ENCODE measurements at regions not wholly inside any gene's neighbourhood (a gene's known extent, or its start where the extent isn't known, plus 50 kb on each side); places are given as distances from the start of the nearest gene placed in this dataset.
A peak's percentile ranks its signal among the peaks of the same experiment; 100 is the strongest.

GRCh38 chr7:17007841-17008240, 126.1 kb upstream of the AGR3 start:
- Histone ChIP-seq H3K4me1 (ENCODE audit: control extremely low read depth in 1 of 4, control insufficient read depth in 4 of 4, insufficient read depth in 4 of 4, low read length in 3 of 4) (peaks cover 0 to 10% (median 3%) of the 10 kb centered on the region in 4 experiments), H3K9me3 (ENCODE audit: control extremely low read depth in 1 of 5, control insufficient read depth in 4 of 5, insufficient read depth in 2 of 5, low read depth in 1 of 5, low read length in 4 of 5) (peaks cover 0 to 2% (median 0%) of the 10 kb centered on the region in 5 experiments), H3K36me3 (ENCODE audit: control insufficient read depth in 4 of 4, insufficient read depth in 4 of 4, low read length in 3 of 4) (no peaks in the 10 kb centered on the region), H3K27me3 (replicated peaks in 2 of 5; ENCODE audit: control insufficient read depth in 4 of 5, insufficient read depth in 5 of 5, low read length in 4 of 5) (no peaks in the 10 kb centered on the region), H3K27ac (ENCODE audit: insufficient read depth in 1 of 2, low read depth in 1 of 2, low read length in 2 of 2, poor library complexity in 1 of 2, severe bottlenecking in 2 of 2) (no peak overlapping the region), H3K4me3 (ENCODE audit: control insufficient read depth in 1 of 7, extremely low read depth in 1 of 7, insufficient read depth in 4 of 7, low read depth in 2 of 7, low read length in 6 of 7) (no peak overlapping the region)
- no peak for DNase-seq
- ChIA-PET POLR2A (no interaction called here), CTCF (interaction anchor here (1.2 to 3.8 kb wide), 8 partner anchors 8 to 297 kb away, joined by 3 to 19 read pairs (median 8); partner anchors contain the start of gene AHR)
- 100% methylated on average over 2 of the region's 2 CpGs for WGBS (ENCODE audit: insufficient coverage)

- ChIA-PET CTCF (interaction anchor here (0.6 to 3.8 kb wide), 19 partner anchors 10 to 641 kb away, joined by 3 to 19 read pairs (median 4); partner anchors contain the start of gene AHR), POLR2A (interaction anchor here (0.6 kb wide), 1 partner anchor 545 kb away, joined by 3 read pairs; no protein-coding TSS in a partner anchor)
- Histone ChIP-seq H3K9me3 (ENCODE audit: control extremely low read depth in 1 of 5, control insufficient read depth in 4 of 5, insufficient read depth in 2 of 5, low read depth in 1 of 5, low read length in 4 of 5) (peaks cover 0 to 2% (median 0%) of the 10 kb centered on the region in 5 experiments), H3K4me3 (ENCODE audit: control insufficient read depth in 1 of 7, extremely low read depth in 1 of 7, insufficient read depth in 4 of 7, low read depth in 2 of 7, low read length in 6 of 7) (no peak overlapping the region), H3K27me3 (replicated peaks in 2 of 5; ENCODE audit: control insufficient read depth in 4 of 5, insufficient read depth in 5 of 5, low read length in 4 of 5) (no peaks in the 10 kb centered on the region), H3K36me3 (ENCODE audit: control insufficient read depth in 4 of 4, insufficient read depth in 4 of 4, low read length in 3 of 4) (no peaks in the 10 kb centered on the region), H3K27ac (ENCODE audit: insufficient read depth in 1 of 2, low read depth in 1 of 2, low read length in 2 of 2, poor library complexity in 1 of 2, severe bottlenecking in 2 of 2) (no peak overlapping the region), H3K4me1 (ENCODE audit: control extremely low read depth in 1 of 4, control insufficient read depth in 4 of 4, insufficient read depth in 4 of 4, low read length in 3 of 4) (peaks cover 0 to 10% (median 3%) of the 10 kb centered on the region in 4 experiments)
- peak; percentile 58 to 78 (median 73) for DNase-seq
- 100% methylated on average over 2 of the region's 4 CpGs for WGBS (ENCODE audit: insufficient coverage)
Measured at GRCh38 chr7:17009007-17009719, 127.4 kb upstream of the AGR3 start.

GRCh38 chr7:17009933-17010332, 128.2 kb upstream of the AGR3 start:
- Histone ChIP-seq H3K9me3 (ENCODE audit: control extremely low read depth in 1 of 5, control insufficient read depth in 4 of 5, insufficient read depth in 2 of 5, low read depth in 1 of 5, low read length in 4 of 5) (peaks cover 0 to 2% (median 0%) of the 10 kb centered on the region in 5 experiments), H3K36me3 (ENCODE audit: control insufficient read depth in 4 of 4, insufficient read depth in 4 of 4, low read length in 3 of 4) (no peaks in the 10 kb centered on the region), H3K4me1 (ENCODE audit: control extremely low read depth in 1 of 4, control insufficient read depth in 4 of 4, insufficient read depth in 4 of 4, low read length in 3 of 4) (peaks cover 0 to 10% (median 3%) of the 10 kb centered on the region in 4 experiments), H3K27ac (ENCODE audit: insufficient read depth in 1 of 2, low read depth in 1 of 2, low read length in 2 of 2, poor library complexity in 1 of 2, severe bottlenecking in 2 of 2) (no peak overlapping the region), H3K27me3 (replicated peaks in 2 of 5; ENCODE audit: control insufficient read depth in 4 of 5, insufficient read depth in 5 of 5, low read length in 4 of 5) (no peaks in the 10 kb centered on the region), H3K4me3 (ENCODE audit: control insufficient read depth in 1 of 7, extremely low read depth in 1 of 7, insufficient read depth in 4 of 7, low read depth in 2 of 7, low read length in 6 of 7) (no peak overlapping the region)
- no peak for DNase-seq
- ChIA-PET CTCF (interaction anchor here (0.9 to 3.8 kb wide), 15 partner anchors 10 to 640 kb away, joined by 3 to 19 read pairs (median 5); partner anchors contain the start of gene AHR), POLR2A (no interaction called here)
- no CpG with 5 or more reads among the region's 1 CpG for WGBS (ENCODE audit: insufficient coverage)

- Histone ChIP-seq H3K27me3 (replicated peaks in 2 of 5; ENCODE audit: control insufficient read depth in 4 of 5, insufficient read depth in 5 of 5, low read length in 4 of 5) (no peaks in the 10 kb centered on the region), H3K4me3 (ENCODE audit: control insufficient read depth in 1 of 7, extremely low read depth in 1 of 7, insufficient read depth in 4 of 7, low read depth in 2 of 7, low read length in 6 of 7) (no peak overlapping the region), H3K27ac (ENCODE audit: insufficient read depth in 1 of 2, low read depth in 1 of 2, low read length in 2 of 2, poor library complexity in 1 of 2, severe bottlenecking in 2 of 2) (no peak overlapping the region), H3K4me1 (ENCODE audit: control extremely low read depth in 1 of 4, control insufficient read depth in 4 of 4, insufficient read depth in 4 of 4, low read length in 3 of 4) (peaks cover 0 to 8% (median 3%) of the 10 kb centered on the region in 4 experiments), H3K9me3 (ENCODE audit: control extremely low read depth in 1 of 5, control insufficient read depth in 4 of 5, insufficient read depth in 2 of 5, low read depth in 1 of 5, low read length in 4 of 5) (peaks cover 0 to 2% (median 0%) of the 10 kb centered on the region in 5 experiments), H3K36me3 (ENCODE audit: control insufficient read depth in 4 of 4, insufficient read depth in 4 of 4, low read length in 3 of 4) (no peaks in the 10 kb centered on the region)
- POLR2A ChIA-PET = no interaction called here
- CTCF ChIA-PET = interaction anchor here (0.6 to 3.8 kb wide), 3 partner anchors 15 to 291 kb away, joined by 3 to 19 read pairs (median 4); no protein-coding TSS in a partner anchor
- 80% methylated on average over 1 of the region's 2 CpGs for WGBS (ENCODE audit: insufficient coverage)
- DNase-seq = no peak
Measured at GRCh38 chr7:17010637-17011300, 129.0 kb upstream of the AGR3 start.

GRCh38 chr7:17013204-17013603, 131.4 kb upstream of the AGR3 start:
- 95% methylated on average over 3 of the region's 3 CpGs for WGBS (ENCODE audit: insufficient coverage)
- H3K27me3 ChIP-seq (replicated peaks in 2 of 5; ENCODE audit: control insufficient read depth in 4 of 5, insufficient read depth in 5 of 5, low read length in 4 of 5) = no peaks in the 10 kb centered on the region
- H3K36me3 ChIP-seq (ENCODE audit: control insufficient read depth in 4 of 4, insufficient read depth in 4 of 4, low read length in 3 of 4) = no peaks in the 10 kb centered on the region
- no peak overlapping the region for H3K4me3 ChIP-seq (ENCODE audit: control insufficient read depth in 1 of 7, extremely low read depth in 1 of 7, insufficient read depth in 4 of 7, low read depth in 2 of 7, low read length in 6 of 7)
- CTCF ChIA-PET = no interaction called here
- H3K4me1 ChIP-seq (ENCODE audit: control extremely low read depth in 1 of 4, control insufficient read depth in 4 of 4, insufficient read depth in 4 of 4, low read length in 3 of 4) = peaks cover 0 to 7% (median 4%) of the 10 kb centered on the region in 4 experiments
- H3K9me3 ChIP-seq (ENCODE audit: control extremely low read depth in 1 of 5, control insufficient read depth in 4 of 5, insufficient read depth in 2 of 5, low read depth in 1 of 5, low read length in 4 of 5) = peaks cover 0 to 2% (median 0%) of the 10 kb centered on the region in 5 experiments
- no peak overlapping the region for H3K27ac ChIP-seq (ENCODE audit: insufficient read depth in 1 of 2, low read depth in 1 of 2, low read length in 2 of 2, poor library complexity in 1 of 2, severe bottlenecking in 2 of 2)
- POLR2A ChIA-PET = no interaction called here
- no peak for DNase-seq

GRCh38 chr7:17014686-17015085, 132.9 kb upstream of the AGR3 start:
- H3K27me3 ChIP-seq (replicated peaks in 2 of 5; ENCODE audit: control insufficient read depth in 4 of 5, insufficient read depth in 5 of 5, low read length in 4 of 5) = no peaks in the 10 kb centered on the region
- no peak for DNase-seq
- H3K27ac ChIP-seq (ENCODE audit: insufficient read depth in 1 of 2, low read depth in 1 of 2, low read length in 2 of 2, poor library complexity in 1 of 2, severe bottlenecking in 2 of 2) = no peak overlapping the region
- no peaks in the 10 kb centered on the region for H3K36me3 ChIP-seq (ENCODE audit: control insufficient read depth in 4 of 4, insufficient read depth in 4 of 4, low read length in 3 of 4)
- POLR2A ChIA-PET = no interaction called here
- peaks cover 0 to 7% (median 4%) of the 10 kb centered on the region in 4 experiments for H3K4me1 ChIP-seq (ENCODE audit: control extremely low read depth in 1 of 4, control insufficient read depth in 4 of 4, insufficient read depth in 4 of 4, low read length in 3 of 4)
- H3K4me3 ChIP-seq (ENCODE audit: control insufficient read depth in 1 of 7, extremely low read depth in 1 of 7, insufficient read depth in 4 of 7, low read depth in 2 of 7, low read length in 6 of 7) = no peak overlapping the region
- peaks cover 0 to 2% (median 0%) of the 10 kb centered on the region in 5 experiments for H3K9me3 ChIP-seq (ENCODE audit: control extremely low read depth in 1 of 5, control insufficient read depth in 4 of 5, insufficient read depth in 2 of 5, low read depth in 1 of 5, low read length in 4 of 5)
- CTCF ChIA-PET = no interaction called here
- WGBS (ENCODE audit: insufficient coverage) = 98% methylated on average over 5 of the region's 8 CpGs

GRCh38 chr7:17015598-17016031, 133.8 kb upstream of the AGR3 start:
- peaks cover 0 to 5% (median 3%) of the 10 kb centered on the region in 4 experiments for H3K4me1 ChIP-seq (ENCODE audit: control extremely low read depth in 1 of 4, control insufficient read depth in 4 of 4, insufficient read depth in 4 of 4, low read length in 3 of 4)
- DNase-seq = no peak
- H3K27me3 ChIP-seq (replicated peaks in 2 of 5; ENCODE audit: control insufficient read depth in 4 of 5, insufficient read depth in 5 of 5, low read length in 4 of 5) = no peaks in the 10 kb centered on the region
- H3K4me3 ChIP-seq (ENCODE audit: control insufficient read depth in 1 of 7, extremely low read depth in 1 of 7, insufficient read depth in 4 of 7, low read depth in 2 of 7, low read length in 6 of 7) = no peak overlapping the region
- ChIA-PET POLR2A (no interaction called here), CTCF (no interaction called here)
- 100% methylated on average over 2 of the region's 4 CpGs for WGBS (ENCODE audit: insufficient coverage)
- peaks cover 0 to 2% (median 0%) of the 10 kb centered on the region in 5 experiments for H3K9me3 ChIP-seq (ENCODE audit: control extremely low read depth in 1 of 5, control insufficient read depth in 4 of 5, insufficient read depth in 2 of 5, low read depth in 1 of 5, low read length in 4 of 5)
- H3K36me3 ChIP-seq (ENCODE audit: control insufficient read depth in 4 of 4, insufficient read depth in 4 of 4, low read length in 3 of 4) = no peaks in the 10 kb centered on the region
- no peak overlapping the region for H3K27ac ChIP-seq (ENCODE audit: insufficient read depth in 1 of 2, low read depth in 1 of 2, low read length in 2 of 2, poor library complexity in 1 of 2, severe bottlenecking in 2 of 2)

Measured in common myeloid progenitor, CD34-positive (primary cell).